Tibial nerve (tissue), 4 donors: ENCODE measurements at regions not wholly inside any gene's neighbourhood (a gene's known extent, or its start where the extent isn't known, plus 50 kb on each side); places are given as distances from the start of the nearest gene placed in this dataset.

Experiments used
- EP300 ChIP-seq, 2 donors: sonication (generic); formaldehyde crosslinking; IDR thresholded peaks; one replicate each; pipeline ENCODE4 v1.6.1; 2017; ENCODE audit warnings: antibody characterized with exemption in 2 of 2, mild to moderate bottlenecking in 1 of 2
- POLR2A ChIP-seq, 2 donors: fragments of 450-650 bp; IDR thresholded peaks; one replicate each; pipeline ENCODE4 v1.6.1; 2017; ENCODE audit warnings: antibody characterized with exemption in 2 of 2, mild to moderate bottlenecking in 2 of 2, moderate library complexity in 2 of 2
- TF ChIP-seq, protein P1 (sequence below), 5 experiments: fragments of 200-600 bp in 3 of 5; fragments of 450-650 bp in 2 of 5; sonication (generic) in 3 of 5; IDR thresholded peaks; one replicate each; pipeline ENCODE4 v1.5.1; 2016 to 2019; ENCODE audit warnings: antibody characterized with exemption in 5 of 5, mild to moderate bottlenecking in 3 of 5, moderate library complexity in 2 of 5

DNA sequence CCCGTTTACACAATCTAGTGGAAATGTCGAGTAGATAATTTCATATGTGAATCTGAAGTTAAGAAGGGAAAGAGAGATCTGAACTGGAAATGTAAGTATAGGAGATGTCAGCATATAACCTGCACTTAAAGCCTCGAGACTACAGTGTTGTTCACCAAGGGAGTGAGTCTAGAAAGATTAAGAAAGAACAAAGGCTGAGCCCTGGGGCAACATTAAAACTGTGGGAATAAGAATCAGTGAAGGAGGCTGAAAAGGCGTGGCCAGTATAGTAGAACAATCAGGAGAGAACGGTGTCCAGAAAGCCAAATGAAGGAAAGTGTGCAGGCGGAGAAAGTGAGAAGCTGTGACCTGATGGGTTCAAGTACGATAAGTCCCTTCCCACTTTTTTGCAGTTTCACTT is 118.8 kb upstream of the TENM3 start:
- TF ChIP-seq, protein P1, sequence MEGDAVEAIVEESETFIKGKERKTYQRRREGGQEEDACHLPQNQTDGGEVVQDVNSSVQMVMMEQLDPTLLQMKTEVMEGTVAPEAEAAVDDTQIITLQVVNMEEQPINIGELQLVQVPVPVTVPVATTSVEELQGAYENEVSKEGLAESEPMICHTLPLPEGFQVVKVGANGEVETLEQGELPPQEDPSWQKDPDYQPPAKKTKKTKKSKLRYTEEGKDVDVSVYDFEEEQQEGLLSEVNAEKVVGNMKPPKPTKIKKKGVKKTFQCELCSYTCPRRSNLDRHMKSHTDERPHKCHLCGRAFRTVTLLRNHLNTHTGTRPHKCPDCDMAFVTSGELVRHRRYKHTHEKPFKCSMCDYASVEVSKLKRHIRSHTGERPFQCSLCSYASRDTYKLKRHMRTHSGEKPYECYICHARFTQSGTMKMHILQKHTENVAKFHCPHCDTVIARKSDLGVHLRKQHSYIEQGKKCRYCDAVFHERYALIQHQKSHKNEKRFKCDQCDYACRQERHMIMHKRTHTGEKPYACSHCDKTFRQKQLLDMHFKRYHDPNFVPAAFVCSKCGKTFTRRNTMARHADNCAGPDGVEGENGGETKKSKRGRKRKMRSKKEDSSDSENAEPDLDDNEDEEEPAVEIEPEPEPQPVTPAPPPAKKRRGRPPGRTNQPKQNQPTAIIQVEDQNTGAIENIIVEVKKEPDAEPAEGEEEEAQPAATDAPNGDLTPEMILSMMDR (IDR thresholded peaks at IDR 0.05): no peak
- TF ChIP-seq POLR2A (IDR thresholded peaks at IDR 0.05) (no peak), EP300 (IDR thresholded peaks at IDR 0.05) (no peak)
